Testis (tissue), 2 donors: ENCODE measurements at regions not wholly inside any gene's neighbourhood (a gene's known extent, or its start where the extent isn't known, plus 50 kb on each side); places are given as distances from the start of the nearest gene placed in this dataset.
A peak's percentile ranks its signal among the peaks of the same experiment; 100 is the strongest.
"Not testable (repeated sequence)": the region's sequence is repeated elsewhere in the genome, so short reads cannot be mapped to it uniquely, and the experiment has no call there.

Experiments used
- DNase-seq: peaks from one replicate; pipeline ENCODE4 v3.0.0-alpha.2; 2019
- H3K27ac ChIP-seq, 2 donors: fragments of 200-600 bp; sonication (generic); one replicate each; pipeline ENCODE4 v1.5.1; 2019
- H3K27me3 ChIP-seq: fragments of 200-600 bp; sonication (generic); one replicate; pipeline ENCODE4 v1.5.1; 2019
- H3K36me3 ChIP-seq: fragments of 200-600 bp; sonication (generic); one replicate; pipeline ENCODE4 v1.5.1; 2017; ENCODE audit warnings: low read depth; ENCODE audit errors: missing control alignments
- H3K4me1 ChIP-seq: fragments of 200-600 bp; sonication (generic); one replicate; pipeline ENCODE4 v1.5.1; 2019
- H3K4me3 ChIP-seq, 2 donors: fragments of 200-600 bp; sonication (generic); one replicate each; pipeline ENCODE4 v1.5.1; 2017 to 2019
- H3K9me3 ChIP-seq: fragments of 200-600 bp; sonication (generic); one replicate; pipeline ENCODE4 v1.5.1; 2017
- CTCF ChIP-seq, 3 experiments: fragments of 450-650 bp in 2 of 3; fragments of 200-600 bp in 1 of 3; sonication (generic) in 1 of 3; IDR thresholded peaks; one replicate each; pipeline ENCODE4 v1.5.1; 2016 to 2019; ENCODE audit warnings: antibody characterized with exemption in 3 of 3, mild to moderate bottlenecking in 2 of 3, moderate library complexity in 1 of 3
- WGBS, 2 donors: methylation state at CpG; one replicate each; pipeline ENCODE4 v1.1.5; 2018; 5-methylcytosine and 5-hydroxymethylcytosine counted together
- intact Hi-C: fragments of 100-400 bp; cut with DNase I; formaldehyde crosslinking; loops from one replicate; pipeline ENCODE4 v1.15.1; 2023; ENCODE audit warnings: low total_unique reads

GRCh38 chr10:47675577-47675976, 87.8 kb downstream of the SYT15B start:
- DNase-seq, H3K27ac ChIP-seq, H3K4me3 ChIP-seq, H3K27me3 ChIP-seq, H3K36me3 ChIP-seq, intact Hi-C loops, H3K9me3 ChIP-seq, H3K4me1 ChIP-seq: not testable (repeated sequence)

- intact Hi-C loops, result not testable (repeated sequence)
- WGBS, 2 donors, result no CpG with 5 or more reads among the region's 1 CpG
These were observed 90.3 kb downstream of the SYT15B start for GRCh38 chr10:47673128-47673527.

GRCh38 chr10:47670857-47671256, 92.5 kb downstream of the SYT15B start:
- H3K27me3 ChIP-seq, DNase-seq, H3K4me1 ChIP-seq, H3K9me3 ChIP-seq, H3K4me3 ChIP-seq, intact Hi-C loops, H3K36me3 ChIP-seq, H3K27ac ChIP-seq: not testable (repeated sequence)
- WGBS, 2 donors, result 76 to 83% methylated on average over 1 of the region's 2 CpGs

More at GRCh38 chr10:47673128-47673527, 90.3 kb downstream of the SYT15B start:
- not testable (repeated sequence) for H3K4me1 ChIP-seq, H3K9me3 ChIP-seq, H3K36me3 ChIP-seq, H3K27ac ChIP-seq, H3K27me3 ChIP-seq, H3K4me3 ChIP-seq, DNase-seq

GRCh38 chr10:47661955-47662577, 101.3 kb downstream of the SYT15B start:
- intact Hi-C loops, H3K27ac ChIP-seq: not testable (repeated sequence)

GRCh38 chr10:47656732-47657131, 106.7 kb downstream of the SYT15B start:
- H3K36me3 ChIP-seq, H3K27me3 ChIP-seq, H3K27ac ChIP-seq, H3K4me3 ChIP-seq, H3K4me1 ChIP-seq, DNase-seq, intact Hi-C loops, H3K9me3 ChIP-seq: not testable (repeated sequence)
- no CpG with 5 or more reads among the region's 2 CpGs for WGBS, 2 donors

More at GRCh38 chr10:47661955-47662577, 101.3 kb downstream of the SYT15B start:
- not testable (repeated sequence) for H3K27me3 ChIP-seq, H3K4me1 ChIP-seq, H3K4me3 ChIP-seq, DNase-seq, H3K9me3 ChIP-seq, H3K36me3 ChIP-seq
- whole genome bisulfite sequencing, 2 donors, result 91 to 93% methylated on average over 2 to 4 of the region's 8 CpGs

GRCh38 chr10:47654161-47654560, 109.2 kb downstream of the SYT15B start:
- H3K27me3 ChIP-seq, H3K36me3 ChIP-seq, intact Hi-C loops, H3K27ac ChIP-seq, DNase-seq, H3K9me3 ChIP-seq, H3K4me1 ChIP-seq, H3K4me3 ChIP-seq: not testable (repeated sequence)
- WGBS, 2 donors, result 57 to 80% methylated on average over 2 to 4 of the region's 4 CpGs

- DNase-seq, H3K27me3 ChIP-seq, H3K27ac ChIP-seq, intact Hi-C loops, H3K4me1 ChIP-seq, H3K36me3 ChIP-seq, H3K9me3 ChIP-seq, H3K4me3 ChIP-seq: not testable (repeated sequence)
- WGBS, 2 donors, result no CpG with 5 or more reads among the region's 2 CpGs
These were observed 114.8 kb downstream of the SYT15B start for GRCh38 chr10:47648594-47648993.

- H3K36me3 ChIP-seq, intact Hi-C loops, H3K27me3 ChIP-seq, H3K4me1 ChIP-seq, H3K4me3 ChIP-seq, DNase-seq, H3K27ac ChIP-seq, H3K9me3 ChIP-seq: not testable (repeated sequence)
- 70 to 78% methylated on average over 3 of the region's 3 CpGs for WGBS, 2 donors
These were observed 115.8 kb downstream of the SYT15B start for GRCh38 chr10:47647523-47648101.

- H3K27ac ChIP-seq, H3K4me1 ChIP-seq, H3K27me3 ChIP-seq, intact Hi-C loops, H3K9me3 ChIP-seq, H3K4me3 ChIP-seq, H3K36me3 ChIP-seq: not testable (repeated sequence)
- WGBS, 2 donors, result 13 to 18% methylated on average over 2 of the region's 2 CpGs
- TF ChIP-seq CTCF (IDR thresholded peaks at IDR 0.05), result peak in 1 of 3 experiments; percentile 47
- DNase-seq, result peak; percentile 15
These were observed 116.6 kb downstream of the SYT15B start for GRCh38 chr10:47646686-47647273.

- WGBS, 2 donors, result 89 to 100% methylated on average over 1 of the region's 1 CpG
These were observed 103.5 kb upstream of the AGAP9 start for GRCh38 chr10:47626975-47627374.

GRCh38 chr10:47622719-47623118, 99.3 kb upstream of the AGAP9 start:
- H3K4me1 ChIP-seq, intact Hi-C loops, H3K27ac ChIP-seq, H3K9me3 ChIP-seq, H3K36me3 ChIP-seq, H3K4me3 ChIP-seq, DNase-seq, H3K27me3 ChIP-seq: not testable (repeated sequence)
- WGBS, 2 donors, result 32 to 71% methylated on average over 2 of the region's 2 CpGs

More at GRCh38 chr10:47626975-47627374, 103.5 kb upstream of the AGAP9 start:
- H3K4me1 ChIP-seq, DNase-seq, H3K9me3 ChIP-seq, H3K27me3 ChIP-seq, intact Hi-C loops, H3K4me3 ChIP-seq, H3K27ac ChIP-seq, H3K36me3 ChIP-seq: not testable (repeated sequence)
